Stromal cell of bone marrow (primary cell): ENCODE measurements at regions not wholly inside any gene's neighbourhood (a gene's known extent, or its start where the extent isn't known, plus 50 kb on each side); places are given as distances from the start of the nearest gene placed in this dataset.

ENCODE experiments used
- DNase-seq: peaks from one replicate; pipeline ENCODE4 v3.0.0-alpha.2; 2012; ENCODE audit warnings: low read depth

DNA sequence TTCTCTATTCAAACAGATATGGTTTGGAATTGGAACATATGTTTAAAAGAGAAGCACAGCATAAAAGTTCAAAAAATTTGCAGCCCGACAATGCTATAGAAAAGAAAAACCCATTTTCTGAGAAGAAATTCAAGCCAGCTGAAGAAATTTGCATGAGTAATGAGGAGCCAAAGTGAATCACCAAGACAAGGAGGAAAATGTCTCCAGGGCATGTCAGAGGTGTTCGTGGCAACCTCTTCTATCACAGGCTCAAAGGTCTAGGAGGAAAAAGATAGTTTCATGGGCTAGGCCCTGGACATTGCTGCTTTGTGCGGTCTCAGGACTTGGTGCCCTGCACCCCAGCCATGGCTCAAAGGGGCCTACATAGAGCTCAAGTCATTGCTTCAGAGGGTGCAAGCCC is 134.8 kb upstream of the ADAMTS16 start:
- no peak for DNase-seq

DNA sequence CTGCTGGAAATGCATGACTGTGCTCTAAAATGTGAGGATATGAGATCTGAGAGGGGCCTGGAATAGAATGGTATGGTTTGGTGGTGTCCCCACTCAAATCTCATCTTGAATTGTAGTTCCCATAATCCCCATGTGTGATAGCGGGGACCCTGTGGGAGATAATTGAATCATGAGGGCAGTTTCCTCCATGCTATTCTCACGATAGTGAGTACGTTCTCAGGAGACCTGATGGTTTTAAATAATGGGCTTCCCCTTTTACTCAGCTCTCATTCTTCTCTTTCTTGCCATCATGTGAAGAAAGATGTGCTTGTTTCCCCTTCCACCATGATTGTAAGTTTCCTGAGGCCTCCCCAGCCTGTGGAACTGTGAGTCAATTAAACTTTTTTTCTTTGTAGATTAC is 133.6 kb upstream of the ADAMTS16 start:
- no peak for DNase-seq

DNA sequence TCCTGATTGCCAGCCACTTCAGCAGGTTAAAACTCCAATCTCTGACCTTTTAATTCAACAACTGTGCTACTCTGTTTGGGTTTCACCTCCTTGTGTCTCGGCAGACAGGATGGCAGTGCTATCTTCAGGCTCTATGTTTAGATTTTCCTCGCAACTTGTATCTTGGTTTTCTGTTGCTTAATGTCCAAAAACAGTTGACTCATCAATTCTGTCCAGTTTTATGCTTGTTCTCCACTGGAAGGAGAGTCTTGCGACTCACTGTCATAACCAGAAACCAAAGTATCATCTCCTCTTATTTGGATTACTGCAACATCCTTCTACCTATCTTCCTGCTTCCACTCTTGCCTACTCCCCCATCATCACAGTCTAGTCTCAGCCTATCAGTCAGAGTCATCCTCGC is 130.9 kb upstream of the ADAMTS16 start:
- DNase-seq: no peak

DNA sequence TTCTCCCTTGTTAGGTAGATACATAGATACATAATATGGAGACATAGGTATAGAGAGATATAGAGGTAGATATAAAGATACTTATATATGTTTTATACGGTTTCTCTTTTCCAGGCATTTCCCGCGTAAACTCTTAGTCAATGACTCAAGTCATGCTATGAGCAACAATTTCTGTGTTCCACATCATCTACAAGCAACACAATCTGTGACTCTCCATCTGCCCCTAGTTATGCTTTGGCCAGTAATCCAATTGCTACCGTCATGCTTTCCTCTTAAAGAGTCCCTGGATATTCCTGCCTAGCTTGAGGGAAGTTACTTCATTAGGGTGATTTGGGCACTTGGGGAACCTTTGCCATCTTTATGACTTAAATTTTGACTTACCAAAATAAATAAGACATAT is 129.0 kb upstream of the ADAMTS16 start:
- DNase-seq: no peak

DNA sequence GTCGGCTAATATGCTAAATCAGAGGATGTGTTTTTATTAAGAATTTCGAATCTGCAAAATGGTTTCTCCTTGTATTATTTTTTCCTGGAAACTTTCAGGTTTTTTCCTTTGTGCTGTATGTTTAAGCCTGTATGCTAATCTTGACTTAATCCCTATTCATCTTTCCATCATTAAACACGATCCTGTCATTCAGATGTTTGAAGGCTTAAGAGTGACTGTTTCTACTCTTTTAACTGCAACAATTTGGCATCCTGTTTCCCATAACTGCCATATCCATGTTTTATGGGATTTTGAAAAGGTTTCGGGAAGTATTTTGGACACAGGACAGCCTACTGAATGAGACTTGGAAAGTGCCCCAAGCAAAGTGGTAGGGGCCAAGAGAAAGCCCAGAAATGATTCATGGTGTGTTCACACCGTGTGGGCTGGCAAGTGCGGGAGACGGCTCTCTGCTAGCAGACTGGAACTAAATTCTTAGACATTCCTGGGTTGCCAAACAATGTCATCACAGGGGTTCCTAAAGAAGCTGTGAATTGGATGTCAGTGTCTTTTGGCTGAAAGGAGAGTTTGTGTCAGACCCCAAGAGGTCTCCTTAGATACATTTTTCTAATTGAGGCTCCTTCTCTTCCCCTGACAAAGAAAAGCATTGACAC is 125.4 kb upstream of the ADAMTS16 start:
- DNase-seq: peak; percentile 79

DNA sequence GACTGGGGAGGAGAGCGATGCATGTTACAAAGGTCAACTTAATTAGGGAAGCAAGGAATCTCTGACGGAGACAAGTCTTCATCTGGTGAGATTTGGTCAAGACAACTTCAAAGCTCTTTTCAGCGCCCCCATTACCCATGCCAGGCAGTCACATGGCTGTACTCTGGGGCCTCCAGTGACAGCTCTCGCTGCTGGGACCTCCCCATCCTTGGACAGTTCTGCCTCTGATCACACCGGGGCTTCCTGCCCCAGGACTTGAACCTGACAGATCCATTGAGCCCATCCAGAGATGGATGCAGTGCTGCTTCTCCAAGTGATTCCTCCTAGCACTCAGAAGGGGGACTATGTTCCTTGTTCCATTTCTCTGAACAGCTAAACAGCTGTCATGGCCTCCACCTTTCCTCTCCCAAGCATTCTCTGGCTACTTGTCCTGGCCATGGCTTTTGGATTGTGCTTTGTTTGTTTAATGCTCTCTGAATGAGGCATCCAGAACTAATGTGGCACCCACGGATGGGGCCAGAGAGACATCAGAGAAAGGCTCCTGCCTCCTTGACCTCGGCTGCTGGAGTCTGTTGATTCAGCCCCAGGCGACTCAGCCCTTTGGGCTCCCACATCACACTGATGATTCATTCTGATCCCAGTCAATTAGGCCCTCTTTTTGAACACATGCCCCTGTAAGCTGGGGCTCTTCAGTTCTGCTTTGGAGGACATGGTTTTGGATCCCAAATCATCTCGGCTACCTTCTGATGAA is 122.1 kb upstream of the ADAMTS16 start:
- DNase-seq: peak; percentile 78

DNA sequence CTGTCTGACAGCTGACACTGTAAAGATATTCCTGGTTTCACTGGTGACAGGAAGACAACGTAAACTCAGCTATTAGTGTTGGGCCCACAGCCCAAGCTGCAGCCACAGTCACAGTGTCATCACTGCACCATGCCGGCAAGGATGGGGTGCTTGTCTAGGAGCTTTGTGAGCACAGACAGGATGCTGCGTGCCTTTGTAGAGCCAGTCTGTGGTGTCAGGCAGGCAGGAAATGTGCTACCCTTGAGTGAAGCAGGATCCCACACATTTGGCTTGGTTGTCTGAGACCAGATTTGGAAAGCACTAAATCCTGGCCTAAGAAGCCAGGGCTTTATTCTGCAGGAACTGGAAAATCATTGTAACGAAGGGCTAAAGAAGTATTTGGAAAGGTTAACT is 121.6 kb upstream of the ADAMTS16 start:
- DNase-seq: peak; percentile 28

DNA sequence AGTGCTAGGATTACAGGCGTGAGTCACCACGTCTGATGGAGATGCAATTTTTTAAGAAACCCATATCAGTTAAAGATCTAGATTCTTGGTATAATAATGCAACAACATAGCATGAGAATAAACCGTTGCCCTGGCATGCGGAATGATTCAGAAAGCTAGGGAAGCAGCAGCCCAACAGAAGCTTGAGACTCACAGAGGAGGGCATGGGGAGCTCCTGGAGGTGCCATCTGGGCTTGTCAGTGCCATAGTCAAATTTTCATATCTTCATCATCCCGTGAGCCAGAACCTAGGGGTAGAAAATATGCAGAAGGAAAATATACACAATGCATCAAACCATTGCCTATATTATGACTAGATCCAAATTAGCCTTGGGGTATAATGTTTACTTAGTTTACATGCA is 118.7 kb upstream of the ADAMTS16 start:
- no peak for DNase-seq

DNA sequence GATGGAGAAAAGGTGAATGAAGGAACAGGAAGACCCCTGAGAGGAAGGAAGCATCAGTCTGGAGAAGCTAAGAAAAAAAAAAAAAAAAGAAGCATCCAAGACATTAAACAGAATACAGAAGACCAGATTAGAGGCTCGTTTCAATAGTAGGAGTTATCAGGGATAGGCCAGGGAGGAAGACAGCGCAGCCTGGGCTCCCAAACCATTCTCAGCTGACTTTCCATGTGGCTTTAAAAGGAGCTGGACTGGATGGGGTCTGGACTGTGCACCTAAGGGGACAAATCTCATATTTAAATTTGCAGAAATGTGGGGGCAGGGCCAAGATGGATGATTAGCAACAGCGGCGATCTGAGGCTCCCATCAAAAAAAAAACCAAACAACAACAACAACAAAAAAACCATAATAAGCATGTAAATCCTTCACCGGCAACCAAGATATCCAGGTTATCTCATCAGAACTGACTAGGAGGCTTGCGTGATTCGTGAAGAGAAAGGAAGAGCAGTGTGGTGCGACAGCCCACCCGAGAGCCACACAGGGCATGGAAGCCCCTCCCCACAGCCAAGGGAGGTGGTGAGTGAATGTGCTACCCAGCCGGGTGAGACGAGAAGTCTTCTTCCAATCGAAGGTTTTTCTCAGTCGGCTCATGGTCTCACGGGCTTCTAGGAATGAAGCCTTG is 114.9 kb upstream of the ADAMTS16 start:
- DNase-seq: no peak

DNA sequence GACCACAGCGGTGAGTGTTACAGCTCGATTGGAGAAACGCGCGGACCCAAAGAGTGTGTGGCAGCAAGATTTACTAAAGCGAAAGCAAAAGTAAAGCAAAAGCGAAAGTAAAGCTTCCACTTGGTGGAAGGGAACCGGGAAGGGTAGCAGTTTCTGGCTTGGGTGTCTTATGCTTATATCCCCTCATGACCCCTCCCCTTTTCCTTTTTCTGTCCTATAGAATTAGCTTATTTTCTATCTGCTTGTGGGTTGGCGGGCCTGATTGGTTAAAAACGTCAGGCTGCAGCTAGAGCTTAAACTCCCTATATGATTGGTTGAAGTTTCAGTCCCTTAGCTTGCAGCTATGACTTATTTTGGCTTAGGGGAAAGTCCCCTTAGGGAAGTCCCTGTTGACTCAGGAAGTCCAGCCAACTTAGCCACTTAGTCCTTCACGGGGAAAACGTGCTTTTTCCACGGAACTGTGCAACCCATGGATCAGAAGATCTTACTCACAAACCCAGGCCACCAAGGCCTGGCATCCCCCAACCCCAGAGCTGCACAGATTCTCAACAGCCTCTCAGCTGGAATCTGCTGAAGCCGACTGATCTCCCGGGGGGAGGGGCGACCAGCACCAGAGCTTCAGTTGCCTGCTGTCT is 114.2 kb upstream of the ADAMTS16 start:
- no peak for DNase-seq

DNA sequence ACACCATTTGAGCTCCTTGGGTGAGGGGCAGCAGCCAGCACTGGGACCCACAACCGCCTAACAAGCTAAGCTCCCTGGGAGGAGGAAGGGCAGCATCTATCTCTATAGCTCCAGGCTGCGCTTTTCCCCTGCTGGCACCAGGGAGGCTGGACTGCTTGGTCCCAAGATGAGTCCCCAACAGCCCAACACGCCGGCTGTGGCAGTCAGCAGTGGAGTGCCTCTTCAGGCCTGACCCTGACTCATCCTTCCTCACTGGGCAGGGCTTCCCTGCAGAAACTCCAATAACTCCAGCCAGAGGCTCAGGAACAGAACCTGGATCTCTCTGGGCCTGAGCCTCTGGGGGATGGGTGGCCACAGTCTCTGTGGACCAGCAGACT is 113.7 kb upstream of the ADAMTS16 start:
- DNase-seq: no peak

DNA sequence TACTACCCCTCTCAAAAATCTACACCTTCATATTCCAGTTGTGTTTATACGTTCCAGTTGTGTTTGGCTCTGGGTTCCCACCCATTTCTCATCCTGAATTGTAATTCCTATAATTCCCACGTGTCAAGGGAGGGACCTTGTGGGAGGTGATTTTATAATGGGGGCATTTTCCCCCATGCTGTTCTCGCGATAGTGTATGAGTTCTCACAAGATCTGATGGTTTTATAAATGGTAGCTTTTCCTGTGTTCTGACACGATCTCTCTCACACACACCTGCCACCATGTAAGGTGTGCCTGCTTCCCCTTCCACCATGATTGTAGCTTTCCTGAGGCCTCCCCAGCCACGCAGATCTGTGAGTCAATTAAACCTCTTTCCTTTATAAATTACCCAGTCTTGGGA is 108.5 kb upstream of the ADAMTS16 start:
- DNase-seq: no peak

DNA sequence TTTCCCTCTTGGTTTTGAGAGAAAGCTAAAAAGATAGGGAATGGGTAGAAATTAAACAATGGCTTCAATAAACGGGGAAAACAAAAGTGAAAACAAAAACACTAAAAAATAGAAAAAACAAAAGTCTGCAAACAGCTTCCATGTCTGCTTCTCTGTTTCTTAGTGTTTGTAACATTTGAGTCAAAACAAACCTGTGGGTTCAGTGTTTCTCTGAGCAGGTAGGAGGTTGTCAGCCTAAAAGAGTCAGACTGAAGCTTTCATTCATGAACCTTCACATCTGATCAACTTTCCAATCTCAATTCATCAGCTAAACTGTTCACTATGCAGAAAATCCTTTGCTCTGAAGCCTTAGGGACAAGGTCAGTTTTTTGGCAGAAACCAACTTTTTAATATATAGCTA is 102.5 kb upstream of the ADAMTS16 start:
- DNase-seq: no peak

DNA sequence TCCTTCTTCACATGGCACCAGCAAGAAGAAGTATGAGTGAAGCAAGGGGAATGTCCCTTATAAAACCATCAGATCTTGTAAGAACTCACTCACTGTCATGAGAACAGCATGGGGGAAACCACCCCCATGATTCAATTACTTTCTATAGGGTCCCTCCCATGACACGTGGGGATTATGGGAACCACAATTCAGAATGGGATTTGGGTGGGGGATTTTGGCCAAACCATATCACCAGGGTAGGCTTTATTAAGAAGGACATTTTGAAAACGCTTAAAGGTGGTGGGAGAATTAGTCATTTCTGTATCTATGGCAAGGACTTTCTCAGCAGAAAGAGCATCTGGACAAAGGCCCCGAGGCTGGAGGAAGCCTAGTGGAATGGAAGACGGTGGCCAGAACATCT is 100.2 kb upstream of the ADAMTS16 start:
- no peak for DNase-seq

DNA sequence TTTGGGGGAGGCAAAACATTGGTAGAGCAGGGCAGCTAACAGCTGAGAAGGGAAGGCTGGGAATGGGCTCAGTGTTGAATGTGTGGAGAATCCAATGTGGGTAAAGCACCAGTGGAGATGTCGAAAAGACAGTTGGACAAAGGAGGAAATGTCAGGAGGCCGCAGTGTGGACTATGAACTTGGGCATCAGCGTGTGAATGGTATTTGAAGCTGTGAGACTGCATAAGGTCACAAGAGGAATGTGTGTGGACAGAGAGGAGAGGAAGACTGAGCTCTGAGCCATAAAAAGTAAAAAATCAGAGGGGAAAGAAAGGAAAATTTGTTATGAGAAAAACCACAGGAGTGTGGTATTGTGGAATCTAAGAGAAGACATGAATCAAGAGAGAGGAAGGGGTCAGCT is 99.4 kb upstream of the ADAMTS16 start:
- no peak for DNase-seq

DNA sequence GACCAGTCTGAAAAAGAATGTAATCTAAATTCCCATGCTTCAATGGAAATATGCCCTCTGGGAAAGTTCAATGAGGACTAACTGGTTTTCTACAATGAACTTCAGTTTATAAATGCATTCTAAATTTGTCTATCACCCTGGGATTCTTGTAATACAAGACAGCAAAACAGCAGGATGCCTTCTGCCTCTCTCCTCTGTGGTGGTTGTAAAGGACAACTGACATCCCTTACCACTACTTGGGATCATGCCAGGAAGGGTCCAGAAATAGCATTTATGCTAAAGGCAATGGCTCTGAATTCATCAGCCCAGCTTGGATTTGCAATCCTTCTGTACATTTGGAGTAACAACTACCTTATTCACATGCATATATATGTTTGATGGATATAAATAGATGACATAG is 97.3 kb upstream of the ADAMTS16 start:
- no peak for DNase-seq

DNA sequence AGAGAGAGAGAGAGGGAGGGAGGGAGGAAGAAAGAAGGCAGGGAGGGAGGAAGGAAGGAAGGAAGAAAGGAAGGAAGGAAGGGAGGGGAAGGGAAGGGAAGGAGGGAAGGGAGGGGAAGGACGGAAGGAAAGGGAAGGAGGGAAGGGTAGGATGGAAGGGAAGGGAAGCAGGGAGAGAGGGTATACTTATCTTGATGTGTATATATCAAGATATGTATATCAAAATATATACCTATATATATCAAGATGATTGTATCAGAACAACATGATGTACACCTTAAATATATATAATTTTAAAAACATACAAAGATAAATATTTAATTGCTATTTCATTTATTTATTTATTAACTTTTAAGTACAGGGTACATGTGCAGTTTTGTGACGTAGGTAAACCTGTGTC is 96.8 kb upstream of the ADAMTS16 start:
- no peak for DNase-seq

DNA sequence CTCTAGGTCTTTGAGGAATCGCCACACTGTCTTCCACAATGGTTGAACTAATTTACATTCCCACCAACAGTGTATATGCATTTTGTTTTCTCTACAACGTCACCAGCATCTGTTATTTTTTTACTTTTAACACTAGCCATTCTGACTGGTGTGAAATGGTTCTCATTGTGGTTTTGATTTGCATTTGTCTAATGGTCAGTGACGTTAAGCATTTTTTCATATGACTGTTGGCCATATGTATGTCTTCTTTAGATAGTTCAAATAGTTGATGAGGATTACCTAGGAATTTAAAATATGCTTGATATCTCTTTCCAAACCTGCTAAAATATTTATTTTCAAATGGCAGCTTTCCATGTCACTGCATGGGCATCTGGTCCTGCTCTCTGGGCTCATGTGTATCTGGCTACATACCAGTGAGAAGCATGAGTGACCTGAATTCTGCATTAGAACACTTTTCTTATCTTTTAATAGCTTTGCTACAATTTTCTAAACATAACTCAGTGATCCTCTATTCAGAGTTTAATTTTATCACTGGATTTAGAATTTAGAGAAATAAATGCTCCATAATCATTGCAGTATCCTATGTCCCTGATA is 95.8 kb upstream of the ADAMTS16 start:
- DNase-seq: no peak

DNA sequence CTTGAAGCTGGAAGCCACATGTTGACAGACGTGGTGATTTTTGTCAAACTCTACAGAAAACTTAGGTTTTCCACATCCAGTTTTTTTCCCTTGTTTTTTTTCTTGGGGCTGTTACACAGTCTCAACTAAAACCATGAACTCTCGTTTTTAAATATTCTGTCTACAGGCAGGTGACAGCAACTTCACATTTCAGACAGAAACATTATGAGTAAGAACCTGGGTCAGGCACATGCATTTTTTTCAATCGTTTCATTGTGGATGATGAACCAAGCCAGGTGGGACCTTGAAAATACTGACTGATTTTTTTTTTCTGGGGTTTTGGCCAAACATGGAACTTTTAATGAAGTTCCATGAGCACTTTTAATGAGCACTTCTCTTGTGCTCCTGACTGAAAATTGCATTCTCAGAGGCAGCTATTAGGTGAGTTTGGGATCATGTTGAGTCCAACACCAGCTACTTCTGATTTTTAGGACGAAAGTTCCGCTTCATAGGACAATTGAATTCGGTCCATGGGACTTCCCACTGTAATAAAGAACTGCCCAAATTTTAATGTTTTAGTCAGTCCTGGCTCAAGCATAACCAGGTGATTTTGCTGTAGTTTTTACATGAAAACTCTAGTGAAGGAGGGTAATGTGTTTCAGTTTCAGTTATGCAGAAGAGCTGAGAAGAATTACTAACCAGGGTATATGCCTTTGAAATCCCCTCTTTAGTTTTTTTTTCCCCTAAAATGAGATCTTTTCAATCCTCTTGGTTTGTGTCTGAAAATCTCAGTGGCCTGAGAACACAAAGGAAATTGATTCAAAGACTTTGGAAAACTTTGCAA is 93.2 kb upstream of the ADAMTS16 start:
- DNase-seq: no peak

DNA sequence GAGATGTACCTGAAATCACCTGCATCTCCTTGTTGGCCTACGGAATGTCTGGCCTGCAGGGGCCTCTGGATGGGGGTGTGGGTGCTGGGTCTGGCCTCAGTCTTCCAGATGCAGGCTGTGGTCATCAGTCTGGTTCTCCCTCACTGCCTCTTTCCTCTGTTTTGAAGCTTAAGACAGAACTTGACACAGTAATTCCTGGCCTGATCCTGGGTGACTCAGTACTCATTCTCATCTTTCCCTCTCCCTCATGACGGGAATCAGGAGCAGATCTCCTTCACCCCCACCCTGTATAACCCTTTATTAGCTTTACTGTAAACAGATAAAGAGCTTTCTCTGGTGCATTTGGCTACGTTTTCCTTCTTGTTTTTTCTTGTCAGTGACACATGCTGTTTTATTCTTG is 89.3 kb upstream of the ADAMTS16 start:
- no peak for DNase-seq

DNA sequence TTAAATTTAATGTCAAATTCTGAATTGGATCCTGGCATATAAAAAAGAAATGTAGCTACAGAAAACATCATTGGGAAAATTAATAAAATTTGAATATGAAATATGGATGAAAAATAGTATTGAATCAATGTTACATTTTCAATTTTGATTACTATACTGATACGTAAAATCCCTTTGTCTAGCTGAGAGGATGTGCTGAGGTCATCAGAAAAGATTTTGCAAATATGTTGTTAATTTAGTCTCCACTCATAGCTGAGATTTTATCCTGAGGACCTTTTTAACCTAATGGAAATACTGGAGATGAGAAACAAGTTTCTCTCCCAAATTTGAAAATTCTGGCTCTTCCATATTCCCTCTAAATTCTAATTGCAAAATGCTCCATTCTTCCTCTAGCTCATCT is 84.4 kb upstream of the ADAMTS16 start:
- DNase-seq: no peak

DNA sequence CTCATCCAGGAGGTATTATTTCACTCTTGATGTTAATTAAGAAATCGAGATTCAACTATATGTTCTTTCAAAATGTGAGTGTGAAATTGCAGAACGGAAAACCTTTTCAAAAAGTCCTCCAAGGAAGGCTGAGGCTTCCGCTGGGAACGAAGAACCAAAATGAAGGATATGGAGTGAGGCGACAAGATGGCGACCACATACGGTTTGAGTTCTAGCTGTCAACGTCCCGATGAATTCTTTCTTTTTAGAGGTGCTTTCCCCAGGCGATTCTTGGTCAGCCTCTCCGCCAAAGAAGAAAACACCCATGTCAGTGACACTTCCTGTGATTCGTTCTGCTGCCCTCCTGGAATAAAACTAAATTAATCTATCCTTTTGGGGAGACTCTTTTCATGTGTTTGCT is 78.3 kb upstream of the ADAMTS16 start:
- no peak for DNase-seq
